HepG2 (cell line): ENCODE measurements at regions not wholly inside any gene's neighbourhood (a gene's known extent, or its start where the extent isn't known, plus 50 kb on each side); places are given as distances from the start of the nearest gene placed in this dataset.

Experiments used
- GABPA ChIP-seq, 2 experiments: IDR thresholded peaks; 2 replicates each; pipeline ENCODE4 v1.6.1; 2011 to 2016; ENCODE audit warnings: low read depth in 2 of 2, low read length in 1 of 2, missing biosample characterization in 1 of 2, missing genetic modification characterization in 1 of 2
- HCFC1 ChIP-seq: fragments of 150-350 bp; IDR thresholded peaks from 2 replicates; pipeline ENCODE4 v1.6.1; 2014; ENCODE audit warnings: low read depth, low read length
- MLX ChIP-seq: IDR thresholded peaks from 2 replicates; pipeline ENCODE4 v1.6.1; 2016
- MXI1 ChIP-seq: IDR thresholded peaks from 3 replicates; pipeline ENCODE4 v1.6.1; 2012; ENCODE audit warnings: low read depth, low read length, inconsistent platforms, borderline replicate concordance
- NFRKB ChIP-seq: fragments of 450-650 bp; IDR thresholded peaks from 2 replicates; pipeline ENCODE4 v1.6.1; 2017
- NR2C2 ChIP-seq: sonication (generic); formaldehyde crosslinking; IDR thresholded peaks from 2 replicates; pipeline ENCODE4 v1.4.0; 2020; ENCODE audit warnings: missing genetic modification reagents, mild to moderate bottlenecking, moderate library complexity, borderline replicate concordance
- TF ChIP-seq, protein P1 (sequence below): sonication (generic); formaldehyde crosslinking; IDR thresholded peaks from 2 replicates; pipeline ENCODE4 v1.4.0; 2020; ENCODE audit warnings: missing genetic modification reagents, mild to moderate bottlenecking, borderline replicate concordance

DNA sequence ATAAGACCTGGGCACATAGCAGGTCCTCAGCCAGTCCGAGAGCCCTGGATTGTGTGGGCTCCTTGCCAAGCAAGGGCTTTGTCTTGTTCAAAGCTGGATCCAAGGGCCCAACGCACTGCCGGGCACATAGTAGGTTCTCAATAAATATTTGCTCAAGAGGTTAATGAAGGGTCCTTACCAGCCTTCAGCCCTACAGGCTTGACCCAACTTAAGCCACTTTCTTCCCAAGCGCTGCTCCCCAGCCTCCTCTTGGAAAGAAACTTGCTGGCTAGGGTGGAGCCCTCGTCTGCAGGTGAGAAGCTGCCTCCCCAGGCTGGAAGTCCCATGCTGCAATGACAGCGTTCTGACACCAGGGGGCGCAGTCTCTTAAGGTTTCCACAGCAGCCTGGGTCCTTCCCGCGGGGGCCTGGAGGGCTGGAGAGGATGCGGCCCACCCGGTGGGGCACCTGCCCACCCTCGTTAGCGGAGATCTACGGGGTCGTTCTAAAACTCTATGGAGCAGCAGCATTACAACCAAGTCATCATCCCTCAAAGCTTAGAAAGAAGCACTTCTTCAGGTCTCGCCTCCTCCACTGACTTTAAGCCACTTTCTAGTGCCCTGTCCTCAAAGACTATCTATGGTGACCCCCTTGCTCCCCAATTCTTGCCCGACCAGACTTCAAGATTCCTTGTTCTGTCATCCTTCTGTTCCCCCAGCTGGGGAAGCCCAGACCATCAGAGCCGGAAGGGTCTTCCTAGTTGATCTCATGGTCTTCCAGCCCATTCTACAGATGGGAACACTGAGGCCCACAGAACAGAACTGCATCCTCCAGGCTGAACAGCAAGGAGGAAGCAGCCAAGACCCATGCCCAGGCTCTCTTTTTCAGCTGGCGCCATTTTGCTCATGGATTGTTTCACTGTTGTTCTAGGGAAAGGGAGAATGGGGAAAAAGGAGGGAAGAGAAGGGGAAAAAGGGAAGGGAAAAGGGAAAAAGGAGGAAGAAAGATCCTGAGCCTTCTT is 115.4 kb downstream of the LHX2 start:
- TF ChIP-seq MLX (CRISPR knock-in tag), result no peak
- 0 out of 2 replicates have a peak, but pooled peaks have one; percentile 19 for TF ChIP-seq NR2C2 (CRISPR knock-in tag)
- TF ChIP-seq, protein P1, sequence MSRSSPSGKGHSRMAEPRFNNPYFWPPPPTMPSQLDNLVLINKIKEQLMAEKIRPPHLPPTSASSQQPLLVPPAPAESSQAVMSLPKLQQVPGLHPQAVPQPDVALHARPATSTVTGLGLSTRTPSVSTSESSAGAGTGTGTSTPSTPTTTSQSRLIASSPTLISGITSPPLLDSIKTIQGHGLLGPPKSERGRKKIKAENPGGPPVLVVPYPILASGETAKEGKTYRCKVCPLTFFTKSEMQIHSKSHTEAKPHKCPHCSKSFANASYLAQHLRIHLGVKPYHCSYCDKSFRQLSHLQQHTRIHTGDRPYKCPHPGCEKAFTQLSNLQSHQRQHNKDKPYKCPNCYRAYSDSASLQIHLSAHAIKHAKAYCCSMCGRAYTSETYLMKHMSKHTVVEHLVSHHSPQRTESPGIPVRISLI (CRISPR knock-in tag), result no peak
- TF ChIP-seq NFRKB, result no peak
- TF ChIP-seq HCFC1, result no peak
- TF ChIP-seq GABPA (IDR thresholded peaks at IDR 0.05; ENCODE audit: low read depth, low read length), result no peak
- no peak for TF ChIP-seq GABPA (CRISPR knock-in tag; IDR thresholded peaks at IDR 0.05; ENCODE audit: low read depth)
- TF ChIP-seq MXI1, result no peak
